ENCODE measurements at regions not wholly inside any gene's neighbourhood (a gene's known extent, or its start where the extent isn't known, plus 50 kb on each side); places are given as distances from the start of the nearest gene placed in this dataset.
A peak's percentile ranks its signal among the peaks of the same experiment; 100 is the strongest.

GRCh38 chr16:86101137-86101896 lies 202.4 kb downstream of the IRF8 start:
- FAIRE-seq (no peak), DNase-seq (ENCODE audit: extremely low spot score, insufficient read length, low read depth) (no peak)

GRCh38 chr16:86101897-86102157 lies 202.9 kb downstream of the IRF8 start:
- FAIRE-seq = no peak
- DNase-seq (ENCODE audit: extremely low spot score, insufficient read length, low read depth) = no peak

- DNase-seq (ENCODE audit: extremely low spot score, insufficient read length, low read depth) = no peak
- FAIRE-seq = no peak
Observed at GRCh38 chr16:86103320-86103719, 204.4 kb downstream of the IRF8 start.

GRCh38 chr16:86104537-86105048 lies 205.6 kb downstream of the IRF8 start:
- no peak for DNase-seq (ENCODE audit: extremely low spot score, insufficient read length, low read depth)
- FAIRE-seq = no peak

GRCh38 chr16:86107215-86107825 lies 208.4 kb downstream of the IRF8 start:
- DNase-seq (ENCODE audit: extremely low spot score, insufficient read length, low read depth) (no peak), FAIRE-seq (no peak)

GRCh38 chr16:86108062-86108461 lies 209.1 kb downstream of the IRF8 start:
- FAIRE-seq (no peak), DNase-seq (ENCODE audit: extremely low spot score, insufficient read length, low read depth) (no peak)

GRCh38 chr16:86110134-86110533 lies 211.2 kb downstream of the IRF8 start:
- no peak for DNase-seq (ENCODE audit: extremely low spot score, insufficient read length, low read depth)
- no peak for FAIRE-seq

- DNase-seq (ENCODE audit: extremely low spot score, insufficient read length, low read depth) (no peak), FAIRE-seq (no peak)
Observed at GRCh38 chr16:86110726-86111125, 211.8 kb downstream of the IRF8 start.

GRCh38 chr16:86112178-86112577 lies 213.2 kb downstream of the IRF8 start:
- DNase-seq (ENCODE audit: extremely low spot score, insufficient read length, low read depth) = no peak
- FAIRE-seq = no peak

GRCh38 chr16:86117235-86117634 lies 218.3 kb downstream of the IRF8 start:
- FAIRE-seq (no peak), DNase-seq (ENCODE audit: extremely low spot score, insufficient read length, low read depth) (no peak)

GRCh38 chr16:86117756-86118155 lies 218.8 kb downstream of the IRF8 start:
- FAIRE-seq = no peak
- DNase-seq (ENCODE audit: extremely low spot score, insufficient read length, low read depth) = no peak

- no peak for DNase-seq (ENCODE audit: extremely low spot score, insufficient read length, low read depth)
- peak; percentile 76 for FAIRE-seq
Observed at GRCh38 chr16:86118467-86119307, 219.7 kb downstream of the IRF8 start.

- no peak for FAIRE-seq
- DNase-seq (ENCODE audit: extremely low spot score, insufficient read length, low read depth) = no peak
Observed at GRCh38 chr16:86120201-86121192, 221.5 kb downstream of the IRF8 start.

GRCh38 chr16:86121374-86122010 lies 222.5 kb downstream of the IRF8 start:
- DNase-seq (ENCODE audit: extremely low spot score, insufficient read length, low read depth) (no peak), FAIRE-seq (no peak)

GRCh38 chr16:86122681-86123342 lies 223.8 kb downstream of the IRF8 start:
- DNase-seq (ENCODE audit: extremely low spot score, insufficient read length, low read depth) (no peak), FAIRE-seq (no peak)

GRCh38 chr16:86124321-86124720 lies 225.4 kb downstream of the IRF8 start:
- DNase-seq (ENCODE audit: extremely low spot score, insufficient read length, low read depth) = no peak
- FAIRE-seq = no peak

- no peak for DNase-seq (ENCODE audit: extremely low spot score, insufficient read length, low read depth)
- FAIRE-seq = no peak
Observed at GRCh38 chr16:86126891-86127290, 227.9 kb downstream of the IRF8 start.

GRCh38 chr16:86127366-86127765 lies 228.4 kb downstream of the IRF8 start:
- FAIRE-seq (no peak), DNase-seq (ENCODE audit: extremely low spot score, insufficient read length, low read depth) (no peak)

- FAIRE-seq (no peak), DNase-seq (ENCODE audit: extremely low spot score, insufficient read length, low read depth) (no peak)
Observed at GRCh38 chr16:86128246-86128645, 229.3 kb downstream of the IRF8 start.
